H1 (cell line): ENCODE measurements at regions not wholly inside any gene's neighbourhood (a gene's known extent, or its start where the extent isn't known, plus 50 kb on each side); places are given as distances from the start of the nearest gene placed in this dataset.
"Not testable (repeated sequence)": the region's sequence is repeated elsewhere in the genome, so short reads cannot be mapped to it uniquely, and the experiment has no call there.

Experiments used
- CTCF ChIA-PET: fragments of 300-600 bp; sonication (Branson Sonifier 250); formaldehyde crosslinking; loops from one replicate; lab custom pipeline; 2021; ENCODE audit not compliant: partially characterized antibody; lab: Charles Lee
- POLR2A ChIA-PET: fragments of 300-600 bp; sonication (Branson Sonifier 250); formaldehyde crosslinking; loops from one replicate; lab custom pipeline; 2021; ENCODE audit warnings: inconsistent platforms; ENCODE audit not compliant: partially characterized antibody; lab: Charles Lee
- DNase-seq, 2 experiments: peaks; one replicate each; pipeline versions ENCODE4 v3.0.0 to v3.0.0-alpha.2; 2010 to 2022; ENCODE audit warnings: low spot score in 2 of 2, low read depth in 1 of 2, mixed read lengths in 1 of 2
- FAIRE-seq: peaks from 2 replicates; lab custom pipeline; 2011; peaks lifted over from hg19 to GRCh38; lab: Jason Lieb, UNC
- H2AFZ ChIP-seq: 2 replicates; pipeline ENCODE4 v1.8.1; 2012; ENCODE audit warnings: low read length, inconsistent platforms
- H2AK5ac ChIP-seq: 2 replicates; pipeline ENCODE4 v1.6.1; 2013; ENCODE audit warnings: low read depth, low read length
- H2BK120ac ChIP-seq: replicated peaks from 2 replicates; pipeline ENCODE3; 2013; ENCODE audit warnings: low read depth, low read length, inconsistent platforms
- H2BK12ac ChIP-seq: 2 replicates; pipeline ENCODE4 v1.6.1; 2013; ENCODE audit warnings: low read depth, low read length
- H2BK15ac ChIP-seq: 2 replicates; pipeline ENCODE4 v1.6.1; 2013; ENCODE audit warnings: low read length
- H2BK20ac ChIP-seq: 2 replicates; pipeline ENCODE4 v1.6.1; 2013; ENCODE audit warnings: low read length
- H2BK5ac ChIP-seq: 2 replicates; pipeline ENCODE4 v1.6.1; 2013; ENCODE audit warnings: low read depth, low read length
- H3K14ac ChIP-seq: 2 replicates; pipeline ENCODE4 v1.6.1; 2013; ENCODE audit warnings: inconsistent platforms; ENCODE audit not compliant: insufficient read length
- H3K18ac ChIP-seq: 2 replicates; pipeline ENCODE4 v1.6.1; 2013; ENCODE audit warnings: low read length; ENCODE audit errors: extremely low read depth
- H3K23ac ChIP-seq: 2 replicates; pipeline ENCODE4 v1.6.1; 2013; ENCODE audit warnings: inconsistent platforms; ENCODE audit not compliant: insufficient read length
- H3K23me2 ChIP-seq: 2 replicates; pipeline ENCODE4 v1.6.1; 2013; ENCODE audit warnings: low read depth, low read length
- H3K27ac ChIP-seq: 2 replicates; pipeline ENCODE4 v1.6.1; 2011; ENCODE audit warnings: low read depth, low read length, inconsistent platforms
- H3K27me3 ChIP-seq, 4 experiments: replicated peaks in 1 of 4; 1 replicate in 1 of 4; 2 replicates in 3 of 4; pipeline versions ENCODE4 v1.6.1 to v1.8.1; 2011 to 2013; ENCODE audit warnings: low read length in 3 of 4, mild to moderate bottlenecking in 3 of 4, inconsistent platforms in 2 of 4, mixed read lengths in 2 of 4, moderate library complexity in 1 of 4; ENCODE audit not compliant: control insufficient read depth in 3 of 4, insufficient read depth in 3 of 4; ENCODE audit errors: extremely low read depth in 1 of 4
- H3K36me3 ChIP-seq, 4 experiments: 2 replicates each; pipeline versions ENCODE4 v1.6.1 to v1.8.1; 2011 to 2013; ENCODE audit warnings: mild to moderate bottlenecking in 4 of 4, low read length in 3 of 4, moderate library complexity in 2 of 4, control low read depth in 1 of 4, inconsistent platforms in 1 of 4; ENCODE audit not compliant: insufficient read depth in 4 of 4, control insufficient read depth in 2 of 4
- H3K4ac ChIP-seq: replicated peaks from 2 replicates; pipeline ENCODE3; 2013; ENCODE audit warnings: low read length, low read depth, mixed read lengths, inconsistent platforms; ENCODE audit not compliant: insufficient read length
- H3K4me1 ChIP-seq, 4 experiments: replicated peaks in 1 of 4; 1 replicate in 1 of 4; 2 replicates in 3 of 4; pipeline versions ENCODE4 v1.6.1 to v1.8.1; 2011 to 2013; ENCODE audit warnings: low read length in 3 of 4, inconsistent platforms in 2 of 4, mixed read lengths in 1 of 4; ENCODE audit not compliant: insufficient read depth in 4 of 4, control insufficient read depth in 3 of 4
- H3K4me2 ChIP-seq, 2 experiments: 2 replicates each; pipeline versions ENCODE4 v1.6.1 to v1.8.1; 2011 to 2013; ENCODE audit warnings: low read depth in 2 of 2, low read length in 2 of 2, control low read depth in 1 of 2, inconsistent platforms in 1 of 2, mild to moderate bottlenecking in 1 of 2; ENCODE audit not compliant: insufficient read depth in 1 of 2
- H3K4me3 ChIP-seq, 4 experiments: fragments of 200-600, 300-600 bp in 1 of 4; sonication (generic), shearing (Covaris generic), sonication (Bioruptor Twin) in 1 of 4; 2 replicates each; pipeline versions ENCODE4 v1.5.1 to v1.8.1; 2011 to 2016; ENCODE audit warnings: low read length in 4 of 4, low read depth in 3 of 4, control low read depth in 2 of 4, inconsistent platforms in 2 of 4, mild to moderate bottlenecking in 2 of 4, mixed read lengths in 1 of 4, moderate library complexity in 1 of 4; ENCODE audit not compliant: insufficient read depth in 2 of 4; ENCODE audit errors: extremely low read depth in 1 of 4
- H3K56ac ChIP-seq: replicated peaks from 2 replicates; pipeline ENCODE3; 2013; ENCODE audit warnings: low read depth, mild to moderate bottlenecking, mixed read lengths, low read length, inconsistent platforms; ENCODE audit not compliant: insufficient read length
- H3K79me1 ChIP-seq: 2 replicates; pipeline ENCODE4 v1.6.1; 2013; ENCODE audit warnings: low read depth, low read length, control low read depth
- H3K79me2 ChIP-seq, 2 experiments: 2 replicates each; pipeline versions ENCODE4 v1.6.1 to v1.8.1; 2012 to 2013; ENCODE audit warnings: low read length in 2 of 2, mild to moderate bottlenecking in 2 of 2, inconsistent platforms in 1 of 2; ENCODE audit not compliant: insufficient read depth in 2 of 2, control insufficient read depth in 1 of 2
- H3K9ac ChIP-seq, 4 experiments: replicated peaks in 1 of 4; 1 replicate in 1 of 4; 2 replicates in 3 of 4; pipeline versions ENCODE4 v1.6.1 to v1.8.1; 2011 to 2013; ENCODE audit warnings: low read depth in 3 of 4, low read length in 3 of 4, control low read depth in 2 of 4, mild to moderate bottlenecking in 2 of 4, moderate library complexity in 2 of 4, inconsistent platforms in 1 of 4; ENCODE audit errors: extremely low read depth in 1 of 4
- H3K9me3 ChIP-seq, 2 experiments: 2 replicates each; pipeline versions ENCODE4 v1.6.1 to v1.8.1; 2012 to 2013; ENCODE audit warnings: mild to moderate bottlenecking in 2 of 2, moderate library complexity in 2 of 2, control low read depth in 1 of 2, inconsistent platforms in 1 of 2, low read depth in 1 of 2, low read length in 1 of 2, mixed read lengths in 1 of 2; ENCODE audit not compliant: insufficient read depth in 2 of 2
- H4K20me1 ChIP-seq, 2 experiments: replicated peaks in 1 of 2; 2 replicates each; pipeline versions ENCODE3 to v1.8.1; 2011 to 2013; ENCODE audit warnings: inconsistent platforms in 2 of 2, low read length in 2 of 2, mild to moderate bottlenecking in 1 of 2; ENCODE audit not compliant: insufficient read depth in 2 of 2, control insufficient read depth in 1 of 2
- H4K5ac ChIP-seq: 2 replicates; pipeline ENCODE4 v1.6.1; 2013; ENCODE audit warnings: low read length, low read depth, mixed read lengths, inconsistent platforms; ENCODE audit not compliant: insufficient read length
- H4K8ac ChIP-seq: 2 replicates; pipeline ENCODE4 v1.8.0; 2013; ENCODE audit warnings: mild to moderate bottlenecking, moderate library complexity, low read length, inconsistent platforms; ENCODE audit not compliant: insufficient read depth; ENCODE audit errors: extremely low read depth
- H4K91ac ChIP-seq: replicated peaks from 2 replicates; pipeline ENCODE3; 2013; ENCODE audit warnings: low read length, mixed read lengths, inconsistent platforms; ENCODE audit not compliant: insufficient read length
- BRCA1 ChIP-seq: IDR thresholded peaks from 2 replicates; pipeline ENCODE4 v1.6.1; 2012; ENCODE audit warnings: low read depth, low read length, improper control_type of control experiment
- SIN3A ChIP-seq, 2 experiments: IDR thresholded peaks in 1 of 2; conservative IDR thresholded peaks in 1 of 2; 2 replicates each; pipeline ENCODE4 v1.6.1; 2011 to 2012; ENCODE audit warnings: low read length in 2 of 2, improper control_type of control experiment in 1 of 2, low read depth in 1 of 2, mild to moderate bottlenecking in 1 of 2
- SRF ChIP-seq: IDR thresholded peaks from 2 replicates; pipeline ENCODE4 v1.6.1; 2011; ENCODE audit warnings: mild to moderate bottlenecking, low read depth, low read length, moderate library complexity
- WGBS, 2 experiments: shearing (Covaris generic) in 1 of 2; methylation state at CpG; one replicate each; pipeline versions ENCODE4 v1.1.6 to v1.1.7; 2013 to 2015; ENCODE audit warnings: low lambda C conversion rate in 2 of 2, mixed read lengths in 2 of 2, inconsistent platforms in 1 of 2, low coverage in 1 of 2, missing lambda C conversion rate in 1 of 2; ENCODE audit not compliant: insufficient replicate concordance in 2 of 2, insufficient coverage in 1 of 2, insufficient read length in 1 of 2; ENCODE audit errors: extremely low coverage in 1 of 2, missing lambda C conversion rate in 1 of 2; 5-methylcytosine and 5-hydroxymethylcytosine counted together

GRCh38 chr4:117596917-117597480, 437.3 kb upstream of the NDST3 start (continued):
- TF ChIP-seq SRF (no peak), BRCA1 (no peak), SIN3A (conservative IDR thresholded peaks at IDR 0.05 in 1 of 2, IDR thresholded peaks at IDR 0.05 in 1 of 2; ENCODE audit: low read depth in 1 of 2, low read length in 2 of 2) (no peak)

- H2AK5ac ChIP-seq, H3K4me3 ChIP-seq, H3K4ac ChIP-seq, H3K79me1 ChIP-seq, H3K56ac ChIP-seq, FAIRE-seq, H4K8ac ChIP-seq, H2BK120ac ChIP-seq, H4K20me1 ChIP-seq, DNase-seq, H3K9me3 ChIP-seq, H2BK5ac ChIP-seq, H3K18ac ChIP-seq, CTCF ChIA-PET, H3K23ac ChIP-seq, H3K36me3 ChIP-seq, H2BK20ac ChIP-seq, POLR2A ChIA-PET, H3K4me1 ChIP-seq, H3K27ac ChIP-seq, H2AFZ ChIP-seq, H2BK15ac ChIP-seq, H4K5ac ChIP-seq, H3K9ac ChIP-seq, H4K91ac ChIP-seq, H3K79me2 ChIP-seq, H3K27me3 ChIP-seq, H3K23me2 ChIP-seq, H2BK12ac ChIP-seq, H3K4me2 ChIP-seq, H3K14ac ChIP-seq: not testable (repeated sequence)
- WGBS, 2 experiments, result 92% methylated on average over 2 of the region's 2 CpGs; no CpG with 5 or more reads in 1 of the 2 experiments
These were observed 434.9 kb upstream of the NDST3 start for GRCh38 chr4:117599393-117599792.
